Progenitor cell of endocrine pancreas (in vitro differentiated cells): ENCODE measurements at regions not wholly inside any gene's neighbourhood (a gene's known extent, or its start where the extent isn't known, plus 50 kb on each side); places are given as distances from the start of the nearest gene placed in this dataset.

Experiments
- DNase-seq: peaks from one replicate; pipeline ENCODE4 v3.0.0; 2021; ENCODE audit warnings: low spot score; ENCODE audit not compliant: unreplicated experiment
- H3K27ac Mint-ChIP-seq: 2 replicates; pipeline ENCODE4 v1.8.0; 2021; ENCODE audit warnings: mild to moderate bottlenecking, moderate library complexity, mixed read lengths
- H3K27me3 Mint-ChIP-seq: 2 replicates; pipeline ENCODE4 v1.8.0; 2021; ENCODE audit warnings: mixed read lengths
- H3K36me3 Mint-ChIP-seq: 2 replicates; pipeline ENCODE4 v1.8.0; 2022; ENCODE audit warnings: mixed read lengths; ENCODE audit not compliant: insufficient read depth
- H3K4me1 Mint-ChIP-seq: 2 replicates; pipeline ENCODE4 v1.8.0; 2021; ENCODE audit warnings: low read depth, mixed read lengths
- H3K4me3 Mint-ChIP-seq: 2 replicates; pipeline ENCODE4 v1.8.0; 2021; ENCODE audit warnings: low read depth, mild to moderate bottlenecking, moderate library complexity, mixed read lengths
- H3K9me3 Mint-ChIP-seq: 2 replicates; pipeline ENCODE4 v1.8.0; 2021; ENCODE audit warnings: low read depth, mixed read lengths
- TF ChIP-seq, protein P1 (sequence below): fragments of 200-600 bp; sonication (generic); IDR thresholded peaks from one replicate; pipeline ENCODE4 v1.5.0; 2021; ENCODE audit warnings: antibody characterized with exemption, mild to moderate bottlenecking; ENCODE audit not compliant: unreplicated experiment

GRCh38 chr17:65395924-65396323 is 165.5 kb downstream of the AXIN2 start:
- Mint-ChIP-seq H3K27ac (no peak overlapping the region), H3K4me3 (no peak overlapping the region), H3K4me1 (peaks cover 10% of the 10 kb centered on the region), H3K9me3 (no peaks in the 10 kb centered on the region), H3K27me3 (no peaks in the 10 kb centered on the region), H3K36me3 (no peaks in the 10 kb centered on the region)
- TF ChIP-seq, protein P1, sequence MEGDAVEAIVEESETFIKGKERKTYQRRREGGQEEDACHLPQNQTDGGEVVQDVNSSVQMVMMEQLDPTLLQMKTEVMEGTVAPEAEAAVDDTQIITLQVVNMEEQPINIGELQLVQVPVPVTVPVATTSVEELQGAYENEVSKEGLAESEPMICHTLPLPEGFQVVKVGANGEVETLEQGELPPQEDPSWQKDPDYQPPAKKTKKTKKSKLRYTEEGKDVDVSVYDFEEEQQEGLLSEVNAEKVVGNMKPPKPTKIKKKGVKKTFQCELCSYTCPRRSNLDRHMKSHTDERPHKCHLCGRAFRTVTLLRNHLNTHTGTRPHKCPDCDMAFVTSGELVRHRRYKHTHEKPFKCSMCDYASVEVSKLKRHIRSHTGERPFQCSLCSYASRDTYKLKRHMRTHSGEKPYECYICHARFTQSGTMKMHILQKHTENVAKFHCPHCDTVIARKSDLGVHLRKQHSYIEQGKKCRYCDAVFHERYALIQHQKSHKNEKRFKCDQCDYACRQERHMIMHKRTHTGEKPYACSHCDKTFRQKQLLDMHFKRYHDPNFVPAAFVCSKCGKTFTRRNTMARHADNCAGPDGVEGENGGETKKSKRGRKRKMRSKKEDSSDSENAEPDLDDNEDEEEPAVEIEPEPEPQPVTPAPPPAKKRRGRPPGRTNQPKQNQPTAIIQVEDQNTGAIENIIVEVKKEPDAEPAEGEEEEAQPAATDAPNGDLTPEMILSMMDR = no peak
- no peak for DNase-seq

GRCh38 chr17:65394811-65395472 is 166.5 kb downstream of the AXIN2 start:
- DNase-seq = no peak
- Mint-ChIP-seq H3K36me3 (no peaks in the 10 kb centered on the region), H3K27ac (no peak overlapping the region), H3K4me1 (peaks cover 4% of the 10 kb centered on the region), H3K27me3 (no peaks in the 10 kb centered on the region), H3K4me3 (no peak overlapping the region), H3K9me3 (no peaks in the 10 kb centered on the region)
- TF ChIP-seq, protein P1 = no peak

GRCh38 chr17:65393514-65393913 is 167.9 kb downstream of the AXIN2 start:
- no peak for DNase-seq
- H3K27me3 Mint-ChIP-seq = no peaks in the 10 kb centered on the region
- H3K9me3 Mint-ChIP-seq = no peaks in the 10 kb centered on the region
- peaks cover 4% of the 10 kb centered on the region for H3K4me1 Mint-ChIP-seq
- H3K27ac Mint-ChIP-seq = no peak overlapping the region
- no peaks in the 10 kb centered on the region for H3K36me3 Mint-ChIP-seq
- H3K4me3 Mint-ChIP-seq = no peak overlapping the region
- TF ChIP-seq, protein P1 = no peak

GRCh38 chr17:65389949-65390348 is 171.5 kb downstream of the AXIN2 start:
- peaks cover 4% of the 10 kb centered on the region for H3K4me1 Mint-ChIP-seq
- no peaks in the 10 kb centered on the region for H3K36me3 Mint-ChIP-seq
- H3K9me3 Mint-ChIP-seq = no peaks in the 10 kb centered on the region
- no peak overlapping the region for H3K4me3 Mint-ChIP-seq
- DNase-seq = no peak
- H3K27me3 Mint-ChIP-seq = no peaks in the 10 kb centered on the region
- TF ChIP-seq, protein P1 = no peak
- no peak overlapping the region for H3K27ac Mint-ChIP-seq

GRCh38 chr17:65389426-65389825 is 172.0 kb downstream of the AXIN2 start:
- Mint-ChIP-seq H3K4me1 (peaks cover 4% of the 10 kb centered on the region), H3K9me3 (no peaks in the 10 kb centered on the region), H3K27me3 (no peaks in the 10 kb centered on the region), H3K27ac (no peak overlapping the region), H3K36me3 (no peaks in the 10 kb centered on the region), H3K4me3 (no peak overlapping the region)
- TF ChIP-seq, protein P1 = no peak
- no peak for DNase-seq
